Dermis microvascular lymphatic vessel endothelial cell (primary cell): ENCODE measurements at regions not wholly inside any gene's neighbourhood (a gene's known extent, or its start where the extent isn't known, plus 50 kb on each side); places are given as distances from the start of the nearest gene placed in this dataset.

ENCODE experiments used
- DNase-seq, 2 donors: peaks; one replicate each; pipeline versions ENCODE4 v3.0.0 to v3.0.0-alpha.2; 2010; ENCODE audit warnings: low read depth in 2 of 2

- DNase-seq: peak in 1 of 2 donors; percentile 12
These were observed 54.6 kb upstream of the EOLA2 start for GRCh38 chrX:149992918-149993317.

GRCh38 chrX:149993989-149994388 is 55.7 kb upstream of the EOLA2 start:
- no peak for DNase-seq

GRCh38 chrX:149996515-149996914 is 58.2 kb upstream of the EOLA2 start:
- DNase-seq: no peak

GRCh38 chrX:150005027-150005426 is 66.7 kb upstream of the EOLA2 start:
- DNase-seq: no peak

- DNase-seq: peak in 1 of 2 donors; percentile 39
These were observed 69.1 kb upstream of the EOLA2 start for GRCh38 chrX:150007356-150007755.

- DNase-seq: no peak
These were observed 74.5 kb upstream of the EOLA2 start for GRCh38 chrX:150012647-150013381.

- no peak for DNase-seq
These were observed 76.2 kb upstream of the EOLA2 start for GRCh38 chrX:150014525-150014924.

GRCh38 chrX:150017868-150018267 is 79.6 kb upstream of the EOLA2 start:
- no peak for DNase-seq

- peak in 1 of 2 donors; percentile 13 for DNase-seq
These were observed 80.7 kb upstream of the EOLA2 start for GRCh38 chrX:150018931-150019361.

GRCh38 chrX:150028692-150029091 is 90.4 kb upstream of the EOLA2 start:
- DNase-seq: no peak

- DNase-seq: peak in 1 of 2 donors; percentile 59
These were observed 94.5 kb upstream of the EOLA2 start for GRCh38 chrX:150032742-150033141.

- no peak for DNase-seq
These were observed 96.5 kb upstream of the EOLA2 start for GRCh38 chrX:150034788-150035187.

GRCh38 chrX:150035531-150035930 is 97.2 kb upstream of the EOLA2 start:
- peak in 1 of 2 donors; percentile 30 for DNase-seq

- peak; percentile 68 to 83 for DNase-seq
These were observed 97.9 kb upstream of the EOLA2 start for GRCh38 chrX:150036181-150036580.

GRCh38 chrX:150036641-150037040 is 98.3 kb upstream of the EOLA2 start:
- no peak for DNase-seq

- DNase-seq: peak in 1 of 2 donors; percentile 31
These were observed 98.8 kb upstream of the EOLA2 start for GRCh38 chrX:150037041-150037440.

- no peak for DNase-seq
These were observed 100.0 kb upstream of the EOLA2 start for GRCh38 chrX:150038315-150038714.

GRCh38 chrX:150038986-150039599 is 100.8 kb upstream of the EOLA2 start:
- DNase-seq: peak in 1 of 2 donors; percentile 10

- no peak for DNase-seq
These were observed 102.9 kb upstream of the EOLA2 start for GRCh38 chrX:150041208-150041607.

- DNase-seq: no peak
These were observed 106.3 kb upstream of the EOLA2 start for GRCh38 chrX:150044556-150044955.

GRCh38 chrX:150047818-150048217 is 109.5 kb upstream of the EOLA2 start:
- DNase-seq: no peak

- DNase-seq: peak in 1 of 2 donors; percentile 26
These were observed 111.4 kb upstream of the EOLA2 start for GRCh38 chrX:150049647-150050046.

- DNase-seq: no peak
These were observed 112.1 kb upstream of the EOLA2 start for GRCh38 chrX:150050387-150050786.
